GM12878 (cell line): ENCODE measurements at regions not wholly inside any gene's neighbourhood (a gene's known extent, or its start where the extent isn't known, plus 50 kb on each side); places are given as distances from the start of the nearest gene placed in this dataset.

ENCODE experiments used
- ATAC-seq: fragments of 200-7000 bp; cut with Tn5 transposase; 3 replicates; pipeline ENCODE4 v1.9.1; 2020; ENCODE audit warnings: mild to moderate bottlenecking, moderate library complexity
- BruUV-seq: library from RNA; stranded (reverse); fragments of 400-500 nt; replicated peaks from 2 replicates; lab custom pipeline; 2021; lab: Mats Ljungman, UMichigan
- CTCF ChIA-PET: fragments of 300-600 bp; sonication (Branson Sonifier 250); formaldehyde crosslinking; extraction: SDS; loops from one replicate; lab custom pipeline; 2021; ENCODE audit warnings: inconsistent platforms; lab: Yijun Ruan, JAX
- POLR2A ChIA-PET: fragments of 350-600 bp; formaldehyde crosslinking; extraction: SDS; loops from one replicate; lab custom pipeline; 2021; ENCODE audit warnings: inconsistent platforms; lab: Charles Lee
- RAD21 ChIA-PET: fragments of 300-600 bp; sonication (Branson Sonifier 250); formaldehyde crosslinking; loops from one replicate; lab custom pipeline; 2023; ENCODE audit warnings: antibody characterized with exemption; ENCODE audit not compliant: unreplicated experiment; lab: Charles Lee
- SMC1A ChIA-PET: fragments of 300-600 bp; sonication (Branson Sonifier 250); formaldehyde crosslinking; loops from one replicate; lab custom pipeline; 2023; ENCODE audit not compliant: unreplicated experiment, uncharacterized antibody; lab: Charles Lee
- DNase-seq: peaks from one replicate; pipeline ENCODE4 v3.0.0-alpha.2; 2011; ENCODE audit warnings: low read depth, low spot score
- FAIRE-seq: peaks from 3 replicates; lab custom pipeline; 2011; peaks lifted over from hg19 to GRCh38; lab: Jason Lieb, UNC
- H2AFZ ChIP-seq: 2 replicates; pipeline ENCODE4 v1.6.0; 2011; ENCODE audit warnings: low read depth, low read length, control low read depth; ENCODE audit not compliant: control insufficient read depth
- H3K27ac ChIP-seq: 2 replicates; pipeline ENCODE4 v1.5.1; 2011; ENCODE audit warnings: control low read depth; ENCODE audit not compliant: control insufficient read depth, insufficient read depth
- H3K27me3 ChIP-seq, 2 experiments: replicated peaks in 1 of 2; 2 replicates each; pipeline versions ENCODE4 v1.6.0 to v1.6.1; 2011; ENCODE audit warnings: low read length in 1 of 2; ENCODE audit not compliant: control insufficient read depth in 2 of 2, insufficient read depth in 2 of 2
- H3K36me3 ChIP-seq, 2 experiments: 2 replicates each; pipeline ENCODE4 v1.5.1; 2011; ENCODE audit warnings: low read length in 1 of 2; ENCODE audit not compliant: control insufficient read depth in 2 of 2, insufficient read depth in 2 of 2
- H3K4me1 ChIP-seq: 2 replicates; pipeline ENCODE4 v1.6.1; 2011; ENCODE audit warnings: mild to moderate bottlenecking, low read length, moderate library complexity, mixed read lengths; ENCODE audit not compliant: control insufficient read depth, insufficient read depth
- H3K4me2 ChIP-seq: 2 replicates; pipeline ENCODE4 v1.6.0; 2011; ENCODE audit warnings: control low read depth; ENCODE audit not compliant: control insufficient read depth, insufficient read depth
- H3K4me3 ChIP-seq: fragments of 200-600 bp; sonication (generic); 2 replicates; pipeline ENCODE4 v1.5.1; 2016
- H3K79me2 ChIP-seq: 2 replicates; pipeline ENCODE4 v1.6.0; 2011; ENCODE audit warnings: low read length; ENCODE audit not compliant: control insufficient read depth, insufficient read depth
- H3K9ac ChIP-seq: 2 replicates; pipeline ENCODE4 v1.8.0; 2011; ENCODE audit warnings: low read length, control low read depth, mixed read lengths; ENCODE audit not compliant: control insufficient read depth, insufficient read depth
- H3K9me3 ChIP-seq: replicated peaks from 3 replicates; pipeline ENCODE4 v1.5.1; 2011; ENCODE audit warnings: mild to moderate bottlenecking, low read length; ENCODE audit not compliant: control insufficient read depth, insufficient read depth
- H4K20me1 ChIP-seq: 2 replicates; pipeline ENCODE4 v1.6.0; 2011; ENCODE audit not compliant: control insufficient read depth, insufficient read depth
- BCL11A ChIP-seq: IDR thresholded peaks from 2 replicates; pipeline ENCODE4 v1.6.1; 2011; ENCODE audit warnings: low read depth, low read length
- EED ChIP-seq: sonication (generic); IDR thresholded peaks from 2 replicates; pipeline ENCODE4 v1.6.1; 2016; ENCODE audit warnings: antibody characterized with exemption, low read depth
- IKZF1 ChIP-seq: fragments of 450-650 bp; conservative IDR thresholded peaks from 2 replicates; pipeline ENCODE4 v1.6.1; 2017; ENCODE audit warnings: antibody characterized with exemption, mild to moderate bottlenecking
- MEF2A ChIP-seq: IDR thresholded peaks from 2 replicates; pipeline ENCODE4 v1.6.1; 2011; ENCODE audit warnings: low read depth, mild to moderate bottlenecking, low read length, moderate library complexity; ENCODE audit not compliant: insufficient read depth
- MYC ChIP-seq: IDR thresholded peaks from 2 replicates; pipeline ENCODE4 v1.6.1; 2011; ENCODE audit warnings: mild to moderate bottlenecking, low read length, moderate library complexity, inconsistent platforms; ENCODE audit not compliant: insufficient read depth, insufficient replicate concordance, insufficient read length, severe bottlenecking
- NBN ChIP-seq: fragments of 450-650 bp; IDR thresholded peaks from 2 replicates; pipeline ENCODE4 v1.6.1; 2016
- NFXL1 ChIP-seq: fragments of 450-650 bp; IDR thresholded peaks from 2 replicates; pipeline ENCODE4 v1.6.1; 2017; ENCODE audit warnings: antibody characterized with exemption, mild to moderate bottlenecking, borderline replicate concordance
- PKNOX1 ChIP-seq: fragments of 450-650 bp; IDR thresholded peaks from 2 replicates; pipeline ENCODE4 v1.6.1; 2016; ENCODE audit warnings: mild to moderate bottlenecking
- RAD21 ChIP-seq: IDR thresholded peaks from 2 replicates; pipeline ENCODE4 v1.6.1; 2011; ENCODE audit warnings: mild to moderate bottlenecking, low read depth, low read length, moderate library complexity; ENCODE audit not compliant: insufficient read depth
- RB1 ChIP-seq: fragments of 450-650 bp; formaldehyde crosslinking; IDR thresholded peaks from 2 replicates; pipeline ENCODE4 v1.6.1; 2017; ENCODE audit warnings: mild to moderate bottlenecking, borderline replicate concordance
- ZZZ3 ChIP-seq: IDR thresholded peaks from 2 replicates; pipeline ENCODE4 v1.6.1; 2011; ENCODE audit warnings: low read depth; ENCODE audit not compliant: control insufficient read depth, insufficient read length
- WGBS: methylation state at CpG from one replicate; pipeline ENCODE4 v1.1.6; 2016; ENCODE audit warnings: low lambda C conversion rate; ENCODE audit not compliant: insufficient replicate concordance, insufficient coverage; ENCODE audit errors: missing lambda C conversion rate; 5-methylcytosine and 5-hydroxymethylcytosine counted together
- in situ Hi-C: fragments of 300-500 bp; cut with MboI; formaldehyde crosslinking; loops from 9 replicates; pipeline ENCODE4 v1.14.3; 2018; ENCODE audit warnings: mixed read lengths
- intact Hi-C: fragments of 100-400 bp; cut with micrococcal nuclease; formaldehyde crosslinking; loops from one replicate; pipeline ENCODE4 v1.14.2; 2022; ENCODE audit not compliant: unreplicated experiment

GRCh38 chr7:25295387-25295786 lies 67.1 kb upstream of the NPVF start:
- TF ChIP-seq NFXL1 = no peak
- TF ChIP-seq PKNOX1 = no peak
- TF ChIP-seq RAD21 = no peak
- TF ChIP-seq BCL11A = no peak
- no peak for TF ChIP-seq EED
- no peak for TF ChIP-seq RB1
- no peak for TF ChIP-seq NBN
- no peak for TF ChIP-seq ZZZ3
- no peak for TF ChIP-seq MYC
- no peak for TF ChIP-seq MEF2A
- no peak for TF ChIP-seq IKZF1
- WGBS = 34% methylated on average over 4 of the region's 4 CpGs
- no peaks in the 10 kb centered on the region for H4K20me1 ChIP-seq
- intact Hi-C loops (no loop called here), in situ Hi-C loops (no loop called here)
- no peak for DNase-seq
- peaks cover 1 to 2% of the 10 kb centered on the region in 2 experiments; a peak in 2 of 4 replicates for H3K27me3 ChIP-seq
- no peak overlapping the region for H3K4me2 ChIP-seq
- H3K4me1 ChIP-seq = no peaks in the 10 kb centered on the region
- ATAC-seq = no peak
- no peak for FAIRE-seq
- ChIA-PET SMC1A (no interaction called here), POLR2A (no interaction called here), CTCF (no interaction called here), RAD21 (no interaction called here)
- no peak overlapping the region for H3K9ac ChIP-seq
- H3K36me3 ChIP-seq = no peaks in the 10 kb centered on the region
- H3K4me3 ChIP-seq = no peak overlapping the region
- H3K9me3 ChIP-seq = no peaks in the 10 kb centered on the region
- H2AFZ ChIP-seq = no peak overlapping the region
- BruUV-seq = no TSS peak
- no peaks in the 10 kb centered on the region for H3K79me2 ChIP-seq
- H3K27ac ChIP-seq = no peak overlapping the region
